Astrocyte (in vitro differentiated cells and primary cell): ENCODE measurements at regions not wholly inside any gene's neighbourhood (a gene's known extent, or its start where the extent isn't known, plus 50 kb on each side); places are given as distances from the start of the nearest gene placed in this dataset.

Source experiments
- DNase-seq: peaks from one replicate; pipeline ENCODE4 v3.0.0-alpha.2; 2010; ENCODE audit warnings: low read depth
- FAIRE-seq: peaks from 2 replicates; lab custom pipeline; 2011; peaks lifted over from hg19 to GRCh38; lab: Jason Lieb, UNC
- H2AFZ ChIP-seq: 2 replicates; pipeline ENCODE4 v1.6.0; 2012; ENCODE audit warnings: low read depth, low read length, inconsistent platforms
- H3K27ac ChIP-seq: 2 replicates; pipeline ENCODE4 v1.5.1; 2011; ENCODE audit warnings: low read depth, low read length, inconsistent platforms
- H3K27me3 ChIP-seq: 2 replicates; pipeline ENCODE4 v1.6.0; 2011; ENCODE audit warnings: low read length, inconsistent platforms; ENCODE audit not compliant: insufficient read depth
- H3K36me3 ChIP-seq: 2 replicates; pipeline ENCODE4 v1.5.1; 2011; ENCODE audit warnings: low read length, inconsistent platforms; ENCODE audit not compliant: insufficient read depth
- H3K4me1 ChIP-seq: 2 replicates; pipeline ENCODE4 v1.5.1; 2011; ENCODE audit warnings: low read length, inconsistent platforms; ENCODE audit not compliant: insufficient read depth
- H3K4me2 ChIP-seq: 2 replicates; pipeline ENCODE4 v1.6.0; 2012; ENCODE audit warnings: low read length, inconsistent platforms
- H3K4me3 ChIP-seq: 2 replicates; pipeline ENCODE4 v1.5.1; 2011; ENCODE audit warnings: low read depth, mild to moderate bottlenecking, low read length, inconsistent platforms; ENCODE audit not compliant: insufficient read depth
- H3K79me2 ChIP-seq: 2 replicates; pipeline ENCODE4 v1.6.0; 2012; ENCODE audit warnings: mild to moderate bottlenecking, low read length, inconsistent platforms; ENCODE audit not compliant: insufficient read depth
- H3K9ac ChIP-seq: 2 replicates; pipeline ENCODE4 v1.6.0; 2012; ENCODE audit warnings: mild to moderate bottlenecking, low read length, inconsistent platforms
- H3K9me3 ChIP-seq: 2 replicates; pipeline ENCODE4 v1.5.1; 2012; ENCODE audit warnings: low read depth, mild to moderate bottlenecking, low read length, inconsistent platforms; ENCODE audit not compliant: insufficient read depth
- H4K20me1 ChIP-seq: 2 replicates; pipeline ENCODE4 v1.6.0; 2012; ENCODE audit warnings: low read length, inconsistent platforms; ENCODE audit not compliant: insufficient read depth
- H3K27ac Mint-ChIP-seq: one replicate; pipeline ENCODE4 v1.8.0; 2021; ENCODE audit warnings: mild to moderate bottlenecking, mixed read lengths; ENCODE audit not compliant: unreplicated experiment
- H3K27me3 Mint-ChIP-seq: one replicate; pipeline ENCODE4 v1.8.0; 2021; ENCODE audit warnings: low read depth, mixed read lengths; ENCODE audit not compliant: unreplicated experiment
- H3K36me3 Mint-ChIP-seq: one replicate; pipeline ENCODE4 v1.8.0; 2021; ENCODE audit warnings: low read depth, mixed read lengths; ENCODE audit not compliant: unreplicated experiment
- H3K4me1 Mint-ChIP-seq: one replicate; pipeline ENCODE4 v1.8.0; 2021; ENCODE audit warnings: low read depth, mixed read lengths; ENCODE audit not compliant: unreplicated experiment
- H3K4me3 Mint-ChIP-seq: one replicate; pipeline ENCODE4 v1.8.0; 2021; ENCODE audit warnings: mild to moderate bottlenecking, moderate library complexity, mixed read lengths; ENCODE audit not compliant: unreplicated experiment
- H3K9me3 Mint-ChIP-seq: one replicate; pipeline ENCODE4 v1.8.0; 2021; ENCODE audit warnings: mild to moderate bottlenecking, mixed read lengths; ENCODE audit not compliant: unreplicated experiment
- EZH2 ChIP-seq: IDR thresholded peaks from 2 replicates; pipeline ENCODE4 v1.6.1; 2012; ENCODE audit warnings: mild to moderate bottlenecking, low read length, inconsistent platforms; ENCODE audit not compliant: insufficient read depth
- TF ChIP-seq, protein P1 (sequence below): IDR thresholded peaks from 2 replicates; pipeline ENCODE4 v1.5.1; 2011; ENCODE audit warnings: low read depth, mild to moderate bottlenecking, inconsistent platforms, low read length, moderate library complexity; ENCODE audit not compliant: insufficient read depth

- H3K4me2 ChIP-seq, result no peak overlapping the region
- TF ChIP-seq EZH2, result no peak
- TF ChIP-seq, protein P1, sequence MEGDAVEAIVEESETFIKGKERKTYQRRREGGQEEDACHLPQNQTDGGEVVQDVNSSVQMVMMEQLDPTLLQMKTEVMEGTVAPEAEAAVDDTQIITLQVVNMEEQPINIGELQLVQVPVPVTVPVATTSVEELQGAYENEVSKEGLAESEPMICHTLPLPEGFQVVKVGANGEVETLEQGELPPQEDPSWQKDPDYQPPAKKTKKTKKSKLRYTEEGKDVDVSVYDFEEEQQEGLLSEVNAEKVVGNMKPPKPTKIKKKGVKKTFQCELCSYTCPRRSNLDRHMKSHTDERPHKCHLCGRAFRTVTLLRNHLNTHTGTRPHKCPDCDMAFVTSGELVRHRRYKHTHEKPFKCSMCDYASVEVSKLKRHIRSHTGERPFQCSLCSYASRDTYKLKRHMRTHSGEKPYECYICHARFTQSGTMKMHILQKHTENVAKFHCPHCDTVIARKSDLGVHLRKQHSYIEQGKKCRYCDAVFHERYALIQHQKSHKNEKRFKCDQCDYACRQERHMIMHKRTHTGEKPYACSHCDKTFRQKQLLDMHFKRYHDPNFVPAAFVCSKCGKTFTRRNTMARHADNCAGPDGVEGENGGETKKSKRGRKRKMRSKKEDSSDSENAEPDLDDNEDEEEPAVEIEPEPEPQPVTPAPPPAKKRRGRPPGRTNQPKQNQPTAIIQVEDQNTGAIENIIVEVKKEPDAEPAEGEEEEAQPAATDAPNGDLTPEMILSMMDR, result no peak
These were observed 166.9 kb downstream of the SEC14L1 start for GRCh38 chr17:77307479-77308198.

GRCh38 chr17:77308861-77309726, 168.3 kb downstream of the SEC14L1 start:
- peaks cover 23% of the 10 kb centered on the region for H3K4me1 Mint-ChIP-seq

More at GRCh38 chr17:77307479-77308198, 166.9 kb downstream of the SEC14L1 start:
- no peaks in the 10 kb centered on the region for H4K20me1 ChIP-seq
- no peaks in the 10 kb centered on the region for H3K27me3 ChIP-seq
- DNase-seq, result no peak
- H3K27ac ChIP-seq, result no peak overlapping the region
- no peak for FAIRE-seq
- no peak overlapping the region for H2AFZ ChIP-seq
- no peak overlapping the region for H3K9ac ChIP-seq
- H3K27ac Mint-ChIP-seq, result no peak overlapping the region
- H3K9me3 Mint-ChIP-seq, result no peaks in the 10 kb centered on the region
- no peaks in the 10 kb centered on the region for H3K36me3 ChIP-seq
- H3K79me2 ChIP-seq, result peaks cover 7% of the 10 kb centered on the region
- peaks cover 8% of the 10 kb centered on the region for H3K27me3 Mint-ChIP-seq
- no peak overlapping the region for H3K4me3 Mint-ChIP-seq
- H3K4me1 Mint-ChIP-seq, result peaks cover 23% of the 10 kb centered on the region
- peaks cover 44% of the 10 kb centered on the region for H3K4me1 ChIP-seq
- no peaks in the 10 kb centered on the region for H3K9me3 ChIP-seq
- no peak overlapping the region for H3K4me3 ChIP-seq
- H3K36me3 Mint-ChIP-seq, result no peaks in the 10 kb centered on the region

More at GRCh38 chr17:77308861-77309726, 168.3 kb downstream of the SEC14L1 start:
- FAIRE-seq (no peak), DNase-seq (peak; percentile 73)
- Mint-ChIP-seq H3K27ac (no peak overlapping the region), H3K36me3 (no peaks in the 10 kb centered on the region), H3K4me3 (peak overlapping the region; percentile 22), H3K9me3 (no peaks in the 10 kb centered on the region), H3K27me3 (peaks cover 8% of the 10 kb centered on the region)
- Histone ChIP-seq H3K9ac (peak overlapping the region; percentile 23), H3K4me1 (peaks cover 50% of the 10 kb centered on the region), H3K27me3 (no peaks in the 10 kb centered on the region), H4K20me1 (no peaks in the 10 kb centered on the region), H3K27ac (peak overlapping the region; percentile 27), H3K79me2 (peaks cover 7% of the 10 kb centered on the region), H3K4me2 (peak overlapping the region; percentile 66), H3K9me3 (no peaks in the 10 kb centered on the region), H2AFZ (no peak overlapping the region), H3K4me3 (no peak overlapping the region), H3K36me3 (no peaks in the 10 kb centered on the region)
- no peak for TF ChIP-seq EZH2
- TF ChIP-seq, protein P1, result no peak
